Type B pancreatic cell (in vitro differentiated cells): ENCODE measurements at regions not wholly inside any gene's neighbourhood (a gene's known extent, or its start where the extent isn't known, plus 50 kb on each side); places are given as distances from the start of the nearest gene placed in this dataset.

Source experiments
- DNase-seq: peaks from one replicate; pipeline ENCODE4 v3.0.0; 2021; ENCODE audit warnings: mixed read lengths; ENCODE audit not compliant: unreplicated experiment; ENCODE audit errors: extremely low spot score
- H3K27ac Mint-ChIP-seq: 2 replicates; pipeline ENCODE4 v1.8.0; 2021; ENCODE audit warnings: mild to moderate bottlenecking, mixed read lengths
- H3K27me3 Mint-ChIP-seq: 2 replicates; pipeline ENCODE4 v1.8.0; 2021; ENCODE audit warnings: mixed read lengths
- H3K36me3 Mint-ChIP-seq: 2 replicates; pipeline ENCODE4 v1.8.0; 2021; ENCODE audit warnings: mixed read lengths
- H3K4me1 Mint-ChIP-seq: one replicate; pipeline ENCODE4 v1.8.0; 2021; ENCODE audit warnings: mixed read lengths; ENCODE audit not compliant: unreplicated experiment
- H3K4me3 Mint-ChIP-seq: 2 replicates; pipeline ENCODE4 v1.8.0; 2021; ENCODE audit warnings: mild to moderate bottlenecking, mixed read lengths
- H3K9me3 Mint-ChIP-seq: 2 replicates; pipeline ENCODE4 v1.8.0; 2021; ENCODE audit warnings: mixed read lengths
- CTCF ChIP-seq: fragments of 200-600 bp; sonication (generic); conservative IDR thresholded peaks from 2 replicates; pipeline ENCODE4 v1.5.0; 2021; ENCODE audit warnings: antibody characterized with exemption, mild to moderate bottlenecking

DNA sequence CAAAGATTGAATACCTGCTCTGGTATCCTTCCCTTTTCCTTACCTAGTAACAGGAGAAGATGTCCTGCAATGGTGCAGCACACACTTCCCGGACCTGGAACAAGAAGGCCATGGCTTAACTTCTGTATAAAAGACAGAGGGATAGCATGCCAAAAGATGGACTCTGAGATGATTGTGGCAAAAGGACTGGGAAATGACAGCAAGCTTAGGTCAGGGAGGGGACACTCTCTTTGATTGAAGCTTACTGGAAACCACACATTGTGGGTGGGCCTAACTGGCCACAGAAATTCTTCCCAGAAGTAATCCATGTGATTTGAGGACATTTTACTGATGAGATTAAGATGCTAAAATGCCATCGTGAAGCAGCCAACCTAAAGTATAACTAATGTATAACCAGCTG is 71.0 kb upstream of the OTUD4 start:
- no peak for DNase-seq
- no peaks in the 10 kb centered on the region for H3K27me3 Mint-ChIP-seq
- no peaks in the 10 kb centered on the region for H3K4me1 Mint-ChIP-seq
- no peaks in the 10 kb centered on the region for H3K36me3 Mint-ChIP-seq
- TF ChIP-seq CTCF, result no peak
- H3K27ac Mint-ChIP-seq, result no peak overlapping the region
- H3K9me3 Mint-ChIP-seq, result no peaks in the 10 kb centered on the region
- H3K4me3 Mint-ChIP-seq, result no peak overlapping the region

- TF ChIP-seq CTCF, result no peak
- Mint-ChIP-seq H3K27me3 (no peaks in the 10 kb centered on the region), H3K27ac (no peak overlapping the region), H3K4me3 (no peak overlapping the region), H3K4me1 (no peaks in the 10 kb centered on the region), H3K9me3 (no peaks in the 10 kb centered on the region), H3K36me3 (no peaks in the 10 kb centered on the region)
- DNase-seq, result no peak
These were observed 68.6 kb upstream of the OTUD4 start for GRCh38 chr4:145248971-145249370.

DNA sequence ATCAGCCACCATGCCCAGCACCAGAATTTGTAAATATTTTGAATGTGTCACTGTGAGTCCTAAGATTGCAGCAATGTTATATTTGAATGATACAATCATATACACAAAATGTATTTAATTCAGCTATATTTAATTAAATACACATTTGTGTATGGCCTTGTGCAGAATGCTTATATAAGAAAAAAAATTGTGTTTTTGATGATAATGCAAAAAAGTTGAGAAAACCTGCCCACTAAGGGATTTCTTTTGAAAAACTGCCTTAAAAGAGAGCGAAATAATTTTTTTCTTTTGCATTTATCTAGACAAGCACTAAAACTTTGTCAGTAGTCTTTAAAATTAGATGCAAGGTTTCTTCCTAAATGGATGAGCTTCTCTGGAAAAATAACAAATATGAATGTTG is 68.1 kb upstream of the OTUD4 start:
- no peaks in the 10 kb centered on the region for H3K9me3 Mint-ChIP-seq
- no peak for DNase-seq
- no peak for TF ChIP-seq CTCF
- H3K4me1 Mint-ChIP-seq, result no peaks in the 10 kb centered on the region
- H3K27me3 Mint-ChIP-seq, result no peaks in the 10 kb centered on the region
- H3K36me3 Mint-ChIP-seq, result no peaks in the 10 kb centered on the region
- H3K27ac Mint-ChIP-seq, result no peak overlapping the region
- no peak overlapping the region for H3K4me3 Mint-ChIP-seq

DNA sequence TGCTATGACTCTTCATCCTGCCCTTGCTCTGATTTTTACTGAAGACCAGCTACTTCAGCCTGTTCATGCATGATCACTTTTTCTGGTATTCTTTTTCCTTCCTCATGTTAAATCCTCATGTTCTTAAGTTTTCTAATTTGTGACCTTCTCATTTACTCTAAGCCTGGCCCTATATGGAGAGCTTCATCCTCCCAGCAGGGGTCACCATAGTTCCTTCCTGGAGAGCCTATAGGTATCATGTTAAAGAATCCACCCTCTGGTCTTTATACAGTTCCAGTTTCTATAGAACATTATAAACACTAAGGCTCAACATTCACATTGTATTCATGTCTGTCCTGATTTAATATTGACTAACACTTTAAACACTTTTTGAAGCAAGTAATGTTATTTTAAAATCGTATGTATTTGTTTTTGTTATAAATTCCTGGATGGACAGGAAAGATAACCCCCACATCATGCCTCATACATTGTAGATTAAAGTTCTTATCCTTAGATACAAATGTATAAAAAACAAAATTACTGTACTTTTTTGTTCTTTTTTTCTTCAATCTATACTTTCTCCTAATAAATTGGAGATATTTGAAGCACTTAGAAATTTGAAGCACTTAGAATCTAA is 53.8 kb upstream of the OTUD4 start:
- no peaks in the 10 kb centered on the region for H3K4me1 Mint-ChIP-seq
- H3K27ac Mint-ChIP-seq, result no peak overlapping the region
- no peak overlapping the region for H3K4me3 Mint-ChIP-seq
- H3K9me3 Mint-ChIP-seq, result no peaks in the 10 kb centered on the region
- no peaks in the 10 kb centered on the region for H3K36me3 Mint-ChIP-seq
- TF ChIP-seq CTCF, result peak; percentile 88
- no peak for DNase-seq
- H3K27me3 Mint-ChIP-seq, result no peaks in the 10 kb centered on the region

GRCh38 chr4:145231906-145232700 is 51.7 kb upstream of the OTUD4 start:
- no peaks in the 10 kb centered on the region for H3K9me3 Mint-ChIP-seq
- no peak for TF ChIP-seq CTCF
- no peaks in the 10 kb centered on the region for H3K27me3 Mint-ChIP-seq
- H3K27ac Mint-ChIP-seq, result no peak overlapping the region
- H3K4me1 Mint-ChIP-seq, result no peaks in the 10 kb centered on the region
- DNase-seq, result no peak
- no peaks in the 10 kb centered on the region for H3K36me3 Mint-ChIP-seq
- no peak overlapping the region for H3K4me3 Mint-ChIP-seq
